HG03457 (cell line): ENCODE measurements at regions not wholly inside any gene's neighbourhood (a gene's known extent, or its start where the extent isn't known, plus 50 kb on each side); places are given as distances from the start of the nearest gene placed in this dataset.

Source experiments
- ATAC-seq: cut with Tn5 transposase; IDR thresholded peaks from one replicate; pipeline ENCODE4 v1.9.1; 2021; ENCODE audit warnings: moderate number of reproducible peaks; ENCODE audit not compliant: unreplicated experiment

DNA sequence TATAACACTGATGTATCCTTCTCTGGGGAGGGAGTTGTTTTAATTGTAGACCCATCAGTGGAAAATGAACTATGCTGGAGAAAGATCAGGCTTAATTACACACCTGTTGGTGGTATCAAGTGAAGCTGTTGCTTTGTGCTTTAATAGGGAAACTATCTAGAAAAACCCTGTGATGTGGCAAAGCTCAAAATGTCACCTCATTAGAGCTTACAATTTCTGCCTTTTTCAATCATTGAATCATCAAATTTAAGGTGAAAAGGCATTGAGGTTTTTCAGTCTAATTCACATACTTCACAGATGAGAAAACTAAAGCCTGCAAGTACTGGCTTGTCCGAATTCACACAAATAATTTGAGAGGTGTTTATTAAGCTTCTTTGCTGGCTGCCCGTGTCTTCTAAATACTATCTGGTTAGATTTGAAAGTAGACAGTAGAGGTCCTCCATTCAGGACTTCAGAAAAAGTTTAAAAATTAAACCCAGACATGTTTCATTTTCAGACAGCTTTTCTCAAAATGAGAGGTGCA lies 143.3 kb upstream of the MAP3K7 start:
- peak; percentile 96 for ATAC-seq

- ATAC-seq = no peak
Observed at GRCh38 chr6:90729057-90729456, 142.2 kb upstream of the MAP3K7 start.

DNA sequence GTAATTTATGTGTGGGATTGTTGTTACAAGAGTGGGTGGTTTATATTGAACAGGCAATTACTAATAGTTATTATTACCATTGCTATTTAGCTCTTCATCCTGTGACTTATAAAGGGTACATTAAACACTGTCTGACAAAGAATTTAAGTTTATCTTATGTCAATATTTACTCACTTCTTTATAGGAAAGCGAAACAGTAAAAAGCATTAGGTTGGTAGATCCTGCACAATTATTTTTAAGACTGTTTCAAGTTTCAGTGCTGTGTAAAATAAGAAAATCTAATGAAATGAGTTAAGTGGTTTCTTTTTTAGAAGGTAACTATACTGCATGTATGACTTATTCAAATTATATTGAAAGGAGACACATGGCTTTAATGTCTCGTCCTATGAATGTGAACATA lies 135.8 kb upstream of the MAP3K7 start:
- no peak for ATAC-seq

DNA sequence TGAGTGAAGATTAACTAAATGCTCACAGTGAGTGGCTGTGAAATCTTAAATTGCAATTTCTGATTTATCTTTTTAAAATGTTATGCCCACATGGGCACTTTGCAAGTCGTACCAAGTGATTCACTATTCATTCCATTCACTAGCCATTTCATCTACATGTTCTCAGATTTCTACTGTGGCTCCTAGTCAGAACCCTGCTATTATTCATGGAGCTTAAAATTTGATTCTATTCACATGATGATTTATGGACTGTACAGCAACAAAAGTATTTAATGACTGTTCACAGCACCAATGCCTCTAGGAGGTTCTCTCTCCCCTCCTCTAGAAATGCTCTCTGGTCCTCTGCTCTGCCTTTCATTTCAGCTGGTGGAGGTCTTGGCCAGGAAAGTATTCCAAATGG lies 133.5 kb upstream of the MAP3K7 start:
- no peak for ATAC-seq

DNA sequence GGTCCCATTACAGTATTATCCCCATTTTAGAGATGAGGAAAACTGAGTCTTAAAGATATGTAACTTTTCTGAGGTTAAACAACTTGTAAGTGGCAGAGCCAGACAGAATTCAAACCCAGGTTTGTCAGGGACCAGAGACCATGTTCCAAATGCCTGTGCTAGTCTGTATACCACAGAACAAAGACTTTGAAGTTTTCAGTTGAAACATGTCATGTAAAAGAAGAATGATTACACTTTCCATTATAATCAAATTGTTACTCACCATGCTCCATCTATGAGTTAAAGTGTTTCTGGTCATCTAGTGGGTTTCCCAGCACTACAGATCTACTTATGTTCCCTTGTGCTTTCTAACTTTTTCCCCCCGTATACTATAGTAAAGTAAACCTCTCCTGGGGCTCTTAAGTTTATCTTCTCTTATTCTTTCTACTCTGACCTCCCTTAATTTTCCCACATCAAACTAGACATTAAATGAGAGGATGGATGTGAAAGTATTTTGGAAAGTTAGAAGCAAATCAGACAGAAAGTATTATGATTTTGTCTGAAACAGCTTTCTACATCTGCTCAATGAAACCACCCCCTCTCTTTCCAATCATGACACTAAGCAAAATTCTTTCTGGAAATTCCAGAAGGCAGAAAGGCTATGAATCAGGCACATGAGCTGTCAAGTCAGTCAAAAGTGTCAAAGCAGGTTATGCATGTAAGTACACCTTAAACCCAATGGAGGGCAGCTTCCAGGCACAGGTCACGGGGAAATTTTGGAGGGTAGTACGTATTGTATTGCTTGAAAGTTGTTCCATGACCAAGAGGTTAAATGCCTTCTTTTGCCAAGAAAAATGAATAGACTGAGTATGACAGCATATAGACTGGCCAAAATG lies 132.7 kb upstream of the MAP3K7 start:
- ATAC-seq = no peak

- no peak for ATAC-seq
Observed at GRCh38 chr6:90716376-90716775, 129.5 kb upstream of the MAP3K7 start.

- ATAC-seq = no peak
Observed at GRCh38 chr6:90715093-90715655, 128.3 kb upstream of the MAP3K7 start.

DNA sequence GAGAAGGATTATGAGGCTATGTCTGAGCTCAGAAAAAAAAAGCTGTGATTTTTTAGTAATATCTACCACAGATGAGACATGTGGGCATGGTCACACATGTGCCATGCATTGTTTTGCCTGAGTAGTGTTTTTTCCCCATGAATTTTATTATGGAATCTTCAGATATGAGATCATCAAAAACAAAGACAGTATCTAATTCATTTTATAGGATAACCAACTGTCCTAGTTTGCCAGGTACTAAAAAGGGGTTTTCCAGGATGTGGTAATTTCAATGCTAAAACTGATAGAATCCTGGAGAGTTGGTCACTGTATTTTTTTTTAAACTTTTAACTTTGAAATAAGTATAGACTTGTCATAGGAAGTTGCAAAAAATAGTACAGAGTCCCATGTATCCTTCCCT lies 127.4 kb upstream of the MAP3K7 start:
- no peak for ATAC-seq

GRCh38 chr6:90712114-90712513 lies 125.2 kb upstream of the MAP3K7 start:
- ATAC-seq = no peak

DNA sequence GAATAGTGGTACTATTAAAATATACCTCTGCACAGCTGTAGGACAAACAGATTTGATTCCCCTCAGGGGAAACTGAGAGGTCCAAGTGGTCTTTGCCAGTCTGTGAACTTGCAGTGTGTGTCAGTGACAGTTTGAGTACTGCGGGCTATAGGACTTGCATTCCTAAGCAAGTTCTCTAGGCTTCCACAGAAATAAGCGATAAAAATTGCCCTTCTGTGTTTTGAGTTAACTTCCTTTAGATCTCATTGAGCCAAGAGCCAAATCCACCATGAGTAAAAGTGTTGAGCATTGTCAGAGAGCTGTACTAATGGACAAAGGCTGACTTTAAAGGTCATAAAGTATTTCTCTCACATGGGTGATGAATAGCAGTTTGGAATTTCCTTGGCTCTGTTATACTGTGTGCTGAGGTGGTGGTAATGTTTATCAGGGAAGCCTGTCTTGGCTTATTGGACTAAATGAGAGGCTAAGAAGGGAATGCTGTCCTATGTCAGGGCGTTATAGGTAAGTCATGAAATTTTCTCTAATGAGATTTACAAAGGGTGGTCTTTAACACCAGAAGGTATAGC lies 122.6 kb upstream of the MAP3K7 start:
- ATAC-seq = no peak

DNA sequence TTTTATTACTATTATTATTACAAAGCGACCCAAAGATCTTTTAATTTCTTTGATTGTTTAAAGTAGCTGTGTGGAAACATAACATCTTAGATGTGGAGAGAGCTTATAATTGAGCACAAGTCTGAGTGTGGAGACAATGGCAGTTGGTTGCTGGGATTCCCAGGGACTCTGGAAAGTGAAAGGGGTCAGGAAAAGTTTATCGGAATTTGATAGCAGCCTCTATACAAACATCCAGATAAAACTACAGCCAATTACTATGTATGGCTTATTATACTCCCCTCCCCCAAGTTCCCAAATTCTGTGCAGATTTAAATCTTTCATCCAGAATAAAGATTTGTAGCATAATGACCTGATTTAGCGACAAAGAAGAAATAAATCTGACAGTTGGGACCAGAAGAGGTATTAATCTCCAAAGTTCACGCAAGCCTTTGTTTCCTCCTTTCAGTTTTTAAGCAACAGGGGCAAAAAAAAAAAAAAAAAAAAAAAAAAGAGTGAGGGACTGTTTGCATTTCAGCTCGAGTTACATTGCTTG lies 121.4 kb upstream of the MAP3K7 start:
- ATAC-seq = no peak

GRCh38 chr6:90707246-90707645 lies 120.4 kb upstream of the MAP3K7 start:
- no peak for ATAC-seq

DNA sequence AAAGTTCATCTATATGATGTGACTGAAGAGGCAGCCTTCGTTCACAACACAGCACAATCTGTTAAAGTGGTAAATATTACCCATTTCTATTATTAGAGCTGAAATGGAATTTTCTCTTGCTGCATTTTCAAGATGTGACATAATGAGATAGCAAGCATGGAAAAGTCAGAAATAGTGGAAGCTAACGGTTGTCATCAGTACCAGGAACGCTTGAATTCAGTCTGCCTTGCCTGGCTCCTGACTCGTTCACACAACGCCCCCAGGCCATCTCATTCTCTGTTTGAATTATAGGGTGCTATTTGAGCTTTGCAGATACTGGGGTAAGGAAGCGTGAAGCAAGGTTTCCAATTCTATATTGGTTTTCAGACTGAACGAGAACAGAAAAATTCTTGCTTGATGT lies 116.5 kb upstream of the MAP3K7 start:
- no peak for ATAC-seq

GRCh38 chr6:90701926-90702325 lies 115.1 kb upstream of the MAP3K7 start:
- ATAC-seq = no peak

GRCh38 chr6:90701146-90701781 lies 114.4 kb upstream of the MAP3K7 start:
- ATAC-seq = peak; percentile 74

DNA sequence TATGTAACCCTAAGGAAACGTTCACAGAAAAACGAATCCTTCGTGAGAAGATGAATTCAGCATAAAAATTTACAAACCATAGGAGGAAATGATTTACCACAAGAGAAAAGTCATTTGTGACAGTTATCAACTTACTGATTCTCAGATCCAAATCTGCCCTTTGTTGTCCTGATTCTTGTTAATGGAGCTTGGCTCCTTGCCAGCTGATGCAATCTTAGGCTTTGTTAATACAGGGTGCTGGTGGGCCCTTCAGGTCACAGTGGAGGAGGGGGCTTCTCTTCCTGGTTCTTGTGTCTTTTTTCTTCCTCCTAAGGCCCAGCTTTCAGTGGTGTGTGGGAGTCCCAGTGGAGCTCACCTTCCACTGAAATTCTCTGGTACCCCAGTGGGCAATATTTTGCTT lies 108.4 kb upstream of the MAP3K7 start:
- ATAC-seq = no peak

DNA sequence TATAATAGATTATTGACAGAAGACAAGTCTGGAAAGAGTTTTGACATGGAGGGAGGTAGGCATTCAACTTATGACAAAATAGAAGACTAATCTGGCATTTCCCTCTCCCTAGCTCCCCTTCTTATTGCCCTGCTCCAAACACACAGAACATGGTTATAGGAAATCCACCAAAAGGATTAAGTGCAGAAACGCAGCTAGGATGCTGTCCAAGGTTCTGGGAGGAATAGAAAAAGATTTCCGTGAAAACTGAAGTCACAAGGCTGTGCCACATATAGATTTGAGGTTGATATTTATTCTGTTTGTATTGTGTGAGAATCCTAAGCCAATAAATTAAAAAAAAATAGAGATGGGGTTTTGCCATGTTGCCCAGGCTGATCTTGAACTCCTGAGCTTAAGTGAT lies 107.9 kb upstream of the MAP3K7 start:
- ATAC-seq = no peak

DNA sequence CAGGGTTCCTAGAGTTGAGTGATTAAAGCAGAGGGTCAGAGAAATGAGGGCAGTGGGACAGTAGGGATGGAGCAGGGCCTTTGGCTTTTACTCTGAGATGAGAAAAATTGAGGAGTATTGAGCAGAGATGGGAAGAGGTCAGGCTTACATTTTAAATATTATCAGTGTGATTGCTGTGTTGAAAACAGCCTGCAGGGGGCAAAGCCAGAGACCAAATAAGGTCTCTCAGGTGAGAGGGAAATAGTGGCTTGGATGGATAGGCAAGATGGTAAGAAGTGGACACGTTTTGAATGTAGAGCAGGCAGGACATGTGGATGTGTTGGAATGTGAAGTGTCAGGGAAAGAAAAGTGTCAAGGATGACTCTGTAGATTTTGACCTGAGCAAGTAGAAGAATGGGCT lies 105.0 kb upstream of the MAP3K7 start:
- no peak for ATAC-seq

GRCh38 chr6:90689172-90689571 lies 102.3 kb upstream of the MAP3K7 start:
- no peak for ATAC-seq

DNA sequence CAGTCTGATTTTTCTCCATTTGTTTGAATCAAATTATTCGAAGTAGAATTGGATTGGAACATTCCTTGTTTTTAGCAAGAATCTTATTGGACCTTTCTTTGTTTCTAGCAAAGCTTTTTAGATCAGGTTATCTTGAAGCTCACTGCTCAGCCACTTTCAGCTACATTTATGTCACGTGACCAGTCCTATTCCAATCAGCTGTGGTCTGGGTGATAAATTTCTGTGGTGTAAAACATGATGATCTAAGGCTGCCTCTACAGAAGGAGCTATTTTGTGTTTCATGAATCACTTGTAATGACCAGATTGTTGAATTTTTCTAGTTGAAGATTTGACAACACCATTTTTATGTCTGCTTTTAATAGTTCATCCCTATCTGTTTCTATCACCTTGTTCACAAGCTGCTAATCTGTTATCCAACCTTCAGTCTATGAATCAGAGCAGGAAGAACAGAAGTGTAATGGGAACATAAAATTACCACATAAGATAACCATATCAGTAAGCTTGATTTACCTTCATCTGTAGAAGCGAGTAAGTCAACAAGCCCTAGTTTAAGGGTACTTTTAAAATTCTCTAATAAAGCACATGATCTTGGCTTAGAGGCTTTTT lies 101.0 kb upstream of the MAP3K7 start:
- no peak for ATAC-seq

GRCh38 chr6:90681863-90682262 lies 95.0 kb upstream of the MAP3K7 start:
- ATAC-seq = no peak
